ENCODE measurements at regions not wholly inside any gene's neighbourhood (a gene's known extent, or its start where the extent isn't known, plus 50 kb on each side); places are given as distances from the start of the nearest gene placed in this dataset.

DNA sequence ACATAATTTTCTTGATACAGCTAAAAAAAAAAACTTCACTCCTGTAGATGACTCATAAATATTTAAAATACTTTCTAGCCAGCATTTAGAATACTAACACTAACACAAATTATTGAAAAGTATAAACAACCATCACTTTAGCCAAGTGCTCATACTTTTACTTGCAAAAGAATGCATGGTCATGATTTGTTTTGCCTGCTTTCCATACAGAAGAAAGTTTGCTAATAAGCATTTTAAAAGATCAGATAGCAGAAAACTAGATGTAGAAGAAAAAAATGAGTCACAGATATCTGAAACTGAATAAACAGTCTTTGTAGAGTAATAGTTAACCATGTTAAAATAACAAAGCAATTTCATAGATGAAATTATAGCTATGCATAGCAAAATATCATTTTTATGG is 2280.4 kb upstream of the PCDH20 start (continued):
- no peak for TF ChIP-seq YY1 (IDR thresholded peaks at IDR 0.05; ENCODE audit: extremely low read depth, insufficient replicate concordance, low read depth, low read length)
- no peak for TF ChIP-seq JUND (IDR thresholded peaks at IDR 0.05)
- TF ChIP-seq EZH2 (IDR thresholded peaks at IDR 0.05): no peak

DNA sequence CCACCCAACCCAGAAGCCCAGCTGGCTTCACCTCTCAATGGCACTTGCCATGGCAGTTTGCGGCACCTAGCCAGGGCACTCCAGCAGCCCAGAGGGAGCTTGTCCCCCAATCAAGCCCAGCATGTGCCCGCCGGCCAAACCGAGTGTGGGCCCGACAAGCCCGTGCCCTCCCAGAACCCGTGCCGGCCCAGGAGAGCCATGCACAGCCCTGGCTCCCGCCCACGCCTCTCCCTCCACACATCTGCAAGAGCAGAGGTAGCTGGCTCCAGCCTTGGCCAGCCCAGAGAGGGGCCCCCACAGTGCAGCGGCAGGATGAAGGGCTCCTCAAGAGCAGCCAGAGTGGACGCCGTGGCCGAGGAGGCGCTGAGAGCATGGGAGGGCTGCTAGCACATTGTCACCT is 2278.0 kb upstream of the PCDH20 start:
- ChIA-PET CTCF (no interaction called here), POLR2A (no interaction called here), RAD21 (ENCODE audit: low non-redundant PET in 1 of 2, low total read pairs in 2 of 2, uncharacterized antibody in 2 of 2, unreplicated experiment in 2 of 2) (no interaction called here)
- Histone ChIP-seq H3K9me2 (ENCODE audit: insufficient read depth) (no peaks in the 10 kb centered on the region), H3K27me3 (ENCODE audit: insufficient read depth, low read length) (no peaks in the 10 kb centered on the region), H3K4me1 (ENCODE audit: control insufficient read depth in 1 of 2, insufficient read depth in 2 of 2, low read length in 2 of 2) (no peaks in the 10 kb centered on the region), H3K27ac (ENCODE audit: low read depth, low read length) (no peak overlapping the region), H4K20me1 (ENCODE audit: insufficient read depth) (no peaks in the 10 kb centered on the region), H3K9ac (ENCODE audit: low read length) (no peak overlapping the region), H3K36me3 (ENCODE audit: control insufficient read depth in 1 of 2, insufficient read depth in 2 of 2, low read length in 2 of 2) (no peaks in the 10 kb centered on the region), H3K9me3 (ENCODE audit: control insufficient read depth in 1 of 2, insufficient read depth in 1 of 2, low read depth in 1 of 2, low read length in 2 of 2) (no peaks in the 10 kb centered on the region), H3K4me2 (ENCODE audit: low read length) (no peak overlapping the region), H2AFZ (ENCODE audit: low read depth, low read length, poor library complexity, severe bottlenecking) (no peak overlapping the region), H3K4me3 (replicated peaks in 1 of 2; ENCODE audit: low read depth in 1 of 2, low read length in 2 of 2) (no peak overlapping the region), H3K79me2 (ENCODE audit: insufficient read depth, low read length) (no peaks in the 10 kb centered on the region)
- no TSS peak for BruUV-seq (replicated peaks)
- TF ChIP-seq SIN3A (IDR thresholded peaks at IDR 0.05; ENCODE audit: low read depth) (no peak), POLR2AphosphoS5 (IDR thresholded peaks at IDR 0.05; ENCODE audit: low read depth, low read length) (no peak), RAD21 (IDR thresholded peaks at IDR 0.05; ENCODE audit: low read depth) (no peak), ELF1 (IDR thresholded peaks at IDR 0.05; ENCODE audit: borderline replicate concordance, low read depth) (no peak), CBX3 (IDR thresholded peaks at IDR 0.05; ENCODE audit: low read depth) (no peak)
- TF ChIP-seq, protein P1, sequence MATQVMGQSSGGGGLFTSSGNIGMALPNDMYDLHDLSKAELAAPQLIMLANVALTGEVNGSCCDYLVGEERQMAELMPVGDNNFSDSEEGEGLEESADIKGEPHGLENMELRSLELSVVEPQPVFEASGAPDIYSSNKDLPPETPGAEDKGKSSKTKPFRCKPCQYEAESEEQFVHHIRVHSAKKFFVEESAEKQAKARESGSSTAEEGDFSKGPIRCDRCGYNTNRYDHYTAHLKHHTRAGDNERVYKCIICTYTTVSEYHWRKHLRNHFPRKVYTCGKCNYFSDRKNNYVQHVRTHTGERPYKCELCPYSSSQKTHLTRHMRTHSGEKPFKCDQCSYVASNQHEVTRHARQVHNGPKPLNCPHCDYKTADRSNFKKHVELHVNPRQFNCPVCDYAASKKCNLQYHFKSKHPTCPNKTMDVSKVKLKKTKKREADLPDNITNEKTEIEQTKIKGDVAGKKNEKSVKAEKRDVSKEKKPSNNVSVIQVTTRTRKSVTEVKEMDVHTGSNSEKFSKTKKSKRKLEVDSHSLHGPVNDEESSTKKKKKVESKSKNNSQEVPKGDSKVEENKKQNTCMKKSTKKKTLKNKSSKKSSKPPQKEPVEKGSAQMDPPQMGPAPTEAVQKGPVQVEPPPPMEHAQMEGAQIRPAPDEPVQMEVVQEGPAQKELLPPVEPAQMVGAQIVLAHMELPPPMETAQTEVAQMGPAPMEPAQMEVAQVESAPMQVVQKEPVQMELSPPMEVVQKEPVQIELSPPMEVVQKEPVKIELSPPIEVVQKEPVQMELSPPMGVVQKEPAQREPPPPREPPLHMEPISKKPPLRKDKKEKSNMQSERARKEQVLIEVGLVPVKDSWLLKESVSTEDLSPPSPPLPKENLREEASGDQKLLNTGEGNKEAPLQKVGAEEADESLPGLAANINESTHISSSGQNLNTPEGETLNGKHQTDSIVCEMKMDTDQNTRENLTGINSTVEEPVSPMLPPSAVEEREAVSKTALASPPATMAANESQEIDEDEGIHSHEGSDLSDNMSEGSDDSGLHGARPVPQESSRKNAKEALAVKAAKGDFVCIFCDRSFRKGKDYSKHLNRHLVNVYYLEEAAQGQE (IDR thresholded peaks at IDR 0.05; ENCODE audit: low read depth): no peak
- TF ChIP-seq, protein P2, sequence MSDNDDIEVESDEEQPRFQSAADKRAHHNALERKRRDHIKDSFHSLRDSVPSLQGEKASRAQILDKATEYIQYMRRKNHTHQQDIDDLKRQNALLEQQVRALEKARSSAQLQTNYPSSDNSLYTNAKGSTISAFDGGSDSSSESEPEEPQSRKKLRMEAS (IDR thresholded peaks at IDR 0.05): no peak
- DNase-seq (ENCODE audit: low read depth, low spot score) (no peak), ATAC-seq (no peak)
- intact Hi-C loops (cut with micrococcal nuclease): no loop called here

All from HCT116 (cell line).